HG02943 (cell line): ENCODE measurements at regions not wholly inside any gene's neighbourhood (a gene's known extent, or its start where the extent isn't known, plus 50 kb on each side); places are given as distances from the start of the nearest gene placed in this dataset.

Source experiments
- ATAC-seq: cut with Tn5 transposase; IDR thresholded peaks from one replicate; pipeline ENCODE4 v1.9.1; 2021; ENCODE audit warnings: mild to moderate bottlenecking, low read depth, moderate library complexity; ENCODE audit not compliant: unreplicated experiment

DNA sequence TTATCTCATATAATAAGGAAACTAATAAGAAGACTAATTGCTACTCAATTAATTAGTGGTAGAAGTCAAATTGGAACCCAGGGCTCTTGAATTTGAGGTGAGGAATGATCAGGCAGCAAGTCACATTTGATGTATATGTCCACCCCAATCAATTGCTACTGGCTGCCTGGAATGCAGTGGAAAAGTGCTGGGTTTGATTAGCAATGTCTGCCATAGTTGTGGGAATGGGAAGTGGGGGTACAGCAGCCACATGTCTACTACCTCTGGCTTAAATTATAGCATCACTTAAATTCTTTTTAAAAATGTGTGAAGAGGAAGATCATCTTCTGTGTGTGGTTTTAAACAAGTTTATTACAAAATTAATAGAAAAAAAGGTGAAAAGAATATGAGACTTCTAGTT is 50.8 kb upstream of the NAV2 start:
- ATAC-seq = no peak

DNA sequence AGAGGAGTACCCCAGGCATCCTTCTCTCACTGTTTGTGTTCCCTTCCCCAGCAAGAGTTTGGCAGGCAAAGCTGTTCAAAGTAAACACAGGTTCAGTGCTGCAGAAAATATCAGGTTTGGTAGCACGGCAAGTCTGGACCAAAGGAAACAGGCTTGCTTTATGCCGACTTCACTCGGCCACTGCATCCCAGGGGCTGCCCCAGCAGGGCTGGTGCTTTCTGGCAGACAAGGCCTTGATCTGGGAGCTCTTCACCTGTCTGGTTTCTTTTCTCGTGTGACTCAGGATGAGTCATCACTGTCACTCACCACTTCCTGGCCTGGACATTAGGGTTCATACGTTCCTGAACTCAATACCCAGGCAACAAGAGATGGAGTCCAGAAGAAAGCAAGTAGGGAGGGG is 52.6 kb upstream of the NAV2 start:
- ATAC-seq = peak; percentile 97

DNA sequence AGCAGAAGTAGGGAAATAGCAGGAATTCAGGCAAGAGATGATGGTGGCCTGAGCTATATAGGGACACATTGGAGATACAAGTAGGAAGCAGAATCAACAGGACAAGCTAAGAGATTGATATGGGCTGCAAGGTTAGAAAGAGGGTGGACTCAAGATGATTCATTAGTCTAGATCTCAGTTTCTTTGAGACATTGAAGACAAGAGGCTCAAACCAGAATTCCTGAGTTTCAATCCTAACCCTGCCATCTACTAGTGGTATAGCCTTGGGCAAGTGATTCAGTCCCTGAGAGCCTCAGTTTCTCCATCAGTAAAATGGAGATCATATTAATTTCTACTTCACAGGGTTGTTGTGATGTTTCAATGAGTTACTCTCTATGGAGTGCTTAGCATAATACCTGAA is 53.1 kb upstream of the NAV2 start:
- ATAC-seq = no peak

DNA sequence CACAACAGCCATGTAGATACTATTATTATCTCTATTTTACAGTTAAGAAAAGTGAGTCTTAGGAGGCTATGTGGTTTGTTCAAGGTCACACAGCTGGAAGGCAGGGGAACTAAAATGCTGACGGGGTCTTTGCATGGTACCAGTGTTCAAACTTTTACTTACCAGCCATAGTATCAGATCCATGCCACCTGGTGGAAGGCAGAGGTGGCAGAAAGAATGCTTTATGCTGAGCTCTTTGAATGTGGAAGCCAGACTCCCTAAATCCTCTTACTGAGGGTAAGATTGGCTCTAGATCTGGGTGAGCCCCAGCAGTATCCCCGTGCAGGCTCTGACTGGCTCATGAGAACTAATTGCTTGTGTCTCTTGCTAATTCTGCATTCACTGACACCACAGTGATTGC is 54.3 kb upstream of the NAV2 start:
- no peak for ATAC-seq

DNA sequence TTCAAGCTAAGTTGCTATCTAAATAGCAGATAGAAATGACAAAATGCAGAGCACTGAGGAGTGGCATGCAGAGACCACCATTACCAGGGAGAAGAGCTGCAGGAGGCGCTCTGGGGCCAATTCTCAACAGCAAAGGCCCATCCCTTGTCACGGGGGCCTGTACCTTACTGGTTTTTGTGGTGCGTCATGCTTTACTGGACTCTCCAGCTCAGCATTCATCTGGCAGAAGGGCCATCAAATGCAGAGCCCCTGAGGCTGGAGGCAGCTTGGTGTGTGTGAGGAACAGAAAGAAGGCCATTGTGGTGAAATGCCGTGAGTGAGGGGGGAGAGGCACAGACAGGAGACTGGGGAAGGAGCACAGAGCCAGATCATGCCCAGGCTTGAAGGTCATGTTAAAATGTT is 56.5 kb upstream of the NAV2 start:
- ATAC-seq = no peak

DNA sequence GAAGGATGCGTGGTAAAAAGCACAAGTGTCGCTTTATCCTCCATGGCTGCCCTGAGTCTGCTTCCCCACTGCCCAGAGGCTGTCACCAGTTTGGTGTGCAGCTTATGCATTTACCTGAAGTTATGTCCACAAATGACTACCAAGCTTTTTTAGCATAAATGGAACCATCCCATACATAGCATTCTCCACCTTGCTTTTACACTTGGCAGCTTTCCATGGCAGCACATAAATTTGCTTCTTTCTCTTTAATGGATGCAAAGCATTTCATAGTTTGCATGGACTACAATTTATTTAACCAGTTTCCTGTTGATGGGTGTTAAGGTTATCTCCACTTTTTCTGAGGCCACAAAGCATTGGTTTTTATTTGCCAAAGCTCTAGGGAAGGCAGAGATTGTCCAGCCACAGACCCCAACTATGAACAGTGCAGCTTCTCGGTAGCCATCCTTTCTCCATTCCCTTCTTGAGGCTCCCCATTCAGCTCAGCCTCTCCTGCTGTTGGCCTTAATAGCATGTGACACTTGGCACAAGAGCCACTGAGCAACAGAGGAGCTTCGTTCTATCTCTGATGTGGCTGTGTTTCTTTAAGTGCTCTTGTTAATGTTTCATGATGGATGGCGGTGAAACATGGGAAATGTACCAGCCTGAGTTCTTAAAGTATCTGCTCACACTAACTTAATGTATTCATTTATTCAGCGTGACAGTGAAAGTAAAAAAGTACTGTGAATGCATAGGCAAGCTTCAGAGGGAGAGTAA is 59.8 kb upstream of the NAV2 start:
- ATAC-seq = no peak

DNA sequence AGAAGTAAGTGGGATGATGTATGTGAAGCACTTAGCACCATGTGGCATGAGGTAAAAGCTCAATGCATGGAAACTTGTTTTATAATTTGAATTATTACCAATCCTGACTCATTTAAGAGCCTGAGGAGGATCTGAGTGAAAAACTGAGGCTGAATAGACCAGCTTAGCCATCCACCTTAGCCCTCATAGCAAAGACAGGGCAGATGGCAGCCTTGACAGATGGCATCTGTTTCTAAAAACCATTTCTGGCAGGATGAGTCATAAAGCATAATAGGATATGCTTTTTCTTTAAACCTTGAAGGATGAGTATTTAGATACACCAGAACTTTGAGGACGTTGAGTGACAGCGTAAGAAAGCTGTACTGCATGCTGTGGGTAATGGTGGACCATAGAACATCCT is 61.0 kb upstream of the NAV2 start:
- no peak for ATAC-seq

DNA sequence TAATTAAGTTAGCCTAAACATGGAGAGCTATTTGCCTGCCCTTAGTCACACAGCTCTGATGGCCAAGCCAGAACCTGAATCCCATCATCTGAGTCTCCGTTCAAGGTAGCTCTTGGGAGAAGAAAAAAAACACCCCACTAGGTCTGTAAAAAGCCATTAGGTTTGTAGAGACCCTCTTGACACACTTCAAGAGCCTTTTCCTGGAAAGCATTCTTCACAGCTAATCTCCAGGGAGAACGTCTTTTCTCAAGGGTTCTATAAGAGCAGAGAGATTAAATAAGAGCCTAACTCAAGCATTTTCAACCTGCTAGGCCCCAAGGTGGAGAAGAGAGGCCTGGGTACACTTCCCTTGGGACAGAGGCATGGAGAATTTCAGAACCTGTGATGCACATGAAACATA is 61.6 kb upstream of the NAV2 start:
- ATAC-seq = no peak

DNA sequence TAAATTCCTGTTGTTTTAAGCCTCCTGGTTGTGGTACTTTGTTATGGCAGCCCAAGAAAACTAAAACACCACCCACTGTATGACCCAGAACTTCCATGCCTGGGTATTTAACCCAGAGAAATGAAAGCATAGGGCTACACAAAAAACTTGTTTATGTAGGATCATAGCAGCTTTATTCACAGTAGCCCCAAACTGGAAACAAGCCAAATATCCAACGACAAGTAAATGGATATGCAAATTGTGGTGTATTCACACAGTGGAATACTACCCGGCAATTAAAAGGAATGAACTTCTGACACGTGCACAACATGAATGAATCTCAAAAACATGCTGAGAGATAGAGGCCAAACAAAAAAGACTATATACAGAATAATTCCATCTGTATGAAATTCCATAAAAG is 62.2 kb upstream of the NAV2 start:
- no peak for ATAC-seq

DNA sequence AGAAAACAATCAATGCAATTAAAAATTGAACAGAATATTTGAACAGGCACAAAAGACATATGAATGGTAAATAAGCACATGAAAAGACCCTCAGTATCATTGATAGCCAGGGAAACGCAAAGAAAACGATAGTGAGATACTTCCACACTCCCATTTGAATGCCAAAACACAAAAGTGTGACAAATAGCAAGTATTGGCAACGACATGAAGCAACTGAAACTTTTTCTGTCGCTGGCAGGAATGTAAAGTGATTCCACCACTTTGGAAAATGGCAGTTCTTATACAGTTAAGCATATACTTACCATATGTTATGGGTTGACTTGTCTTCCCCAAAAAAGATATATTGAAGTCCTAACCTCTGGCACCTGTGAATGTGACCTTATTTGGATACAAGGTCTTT is 62.9 kb upstream of the NAV2 start:
- no peak for ATAC-seq

DNA sequence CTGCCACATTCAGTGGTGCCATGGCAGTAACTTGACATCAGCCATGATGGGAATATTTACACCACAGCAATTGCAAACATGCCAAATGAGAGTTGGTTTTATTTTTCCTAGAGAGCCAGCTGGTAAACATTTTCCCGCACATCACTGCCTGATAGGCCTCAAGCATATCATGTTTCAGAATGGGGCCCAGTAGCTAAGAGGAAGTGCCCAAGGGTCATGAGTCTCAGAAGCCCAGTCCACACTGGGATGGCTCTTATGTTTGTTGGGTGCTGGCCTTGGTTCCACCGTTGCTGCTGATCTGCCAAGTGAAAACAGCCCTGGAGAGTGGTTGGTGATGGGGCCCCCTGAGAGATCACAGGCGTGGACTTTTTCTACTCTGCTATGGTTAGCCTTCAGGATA is 64.3 kb upstream of the NAV2 start:
- ATAC-seq = no peak

DNA sequence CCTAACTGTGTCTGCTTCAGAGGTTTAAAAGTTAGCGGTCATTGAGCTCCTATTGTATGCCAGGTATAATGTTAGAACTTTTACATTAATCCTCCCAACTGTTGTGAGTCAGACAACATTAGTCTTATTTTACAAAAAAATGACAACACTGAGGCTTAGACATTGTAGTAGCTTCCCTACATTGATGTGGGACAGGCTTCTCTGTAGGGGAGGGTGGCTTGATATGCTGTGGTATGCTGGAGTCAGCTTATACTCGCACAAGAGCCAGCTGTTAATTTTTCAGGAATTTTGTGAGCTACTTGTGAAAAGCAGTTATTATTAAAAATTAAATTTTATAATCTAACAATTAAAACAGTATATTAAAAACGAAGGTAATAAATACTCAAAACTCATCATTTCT is 64.8 kb upstream of the NAV2 start:
- ATAC-seq = no peak

DNA sequence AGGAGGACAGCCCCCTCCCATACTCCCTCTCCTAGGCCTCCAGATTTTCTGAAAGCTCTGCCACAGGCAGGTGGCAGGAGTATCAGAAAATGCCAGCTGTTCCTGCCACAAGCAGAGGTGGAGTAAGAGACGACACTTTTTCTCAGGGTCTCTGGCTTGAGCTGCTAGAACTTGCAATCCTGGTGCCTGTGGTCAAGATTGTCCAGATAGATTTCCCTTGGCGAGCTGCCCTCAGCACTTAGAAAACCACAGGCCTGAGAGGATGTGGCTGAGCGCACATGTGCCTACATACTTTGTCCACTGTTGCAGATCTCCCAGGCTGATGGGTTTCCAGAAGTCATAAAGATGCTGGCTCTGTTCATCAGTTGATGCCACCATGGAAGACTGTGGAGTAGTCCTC is 65.7 kb upstream of the NAV2 start:
- ATAC-seq = no peak

DNA sequence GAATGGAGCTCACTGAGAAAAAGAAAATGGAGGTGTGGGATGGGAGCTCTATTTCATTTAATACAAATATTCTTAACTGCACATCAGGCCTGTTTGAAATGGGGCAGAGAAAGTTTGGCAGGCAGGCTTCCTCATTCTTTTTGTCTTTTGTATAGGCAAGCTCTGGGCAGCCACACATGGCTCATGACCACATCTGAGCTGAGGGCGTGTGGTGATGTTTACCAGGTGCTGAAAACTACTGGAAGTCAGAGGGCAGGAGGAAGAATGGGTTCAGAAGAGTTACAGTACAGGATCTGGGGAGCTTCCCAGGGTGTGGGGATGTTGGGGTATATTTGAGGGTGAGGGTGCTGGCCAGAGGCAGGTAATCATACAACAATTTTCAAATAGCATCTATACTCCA is 66.3 kb upstream of the NAV2 start:
- ATAC-seq = no peak

DNA sequence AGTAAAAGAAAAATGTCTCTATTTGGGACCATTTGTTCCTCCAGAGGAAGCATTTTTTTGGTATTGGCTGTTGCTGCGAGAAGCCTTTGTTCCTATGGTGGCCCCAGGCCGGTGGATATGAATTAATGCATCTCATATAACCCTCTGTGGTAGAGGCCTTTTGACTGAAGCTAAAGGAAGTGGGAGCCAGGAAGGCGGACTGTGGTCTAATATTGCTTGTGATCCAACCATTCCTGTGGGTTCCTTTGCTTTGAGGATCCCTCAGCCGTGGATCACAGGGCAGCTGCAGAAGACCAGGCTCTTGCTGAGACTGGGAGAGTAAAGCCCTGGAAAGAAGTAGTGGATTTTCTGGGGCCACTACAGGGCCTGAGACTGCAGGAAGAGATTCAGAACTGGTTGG is 68.3 kb upstream of the NAV2 start:
- ATAC-seq = no peak

DNA sequence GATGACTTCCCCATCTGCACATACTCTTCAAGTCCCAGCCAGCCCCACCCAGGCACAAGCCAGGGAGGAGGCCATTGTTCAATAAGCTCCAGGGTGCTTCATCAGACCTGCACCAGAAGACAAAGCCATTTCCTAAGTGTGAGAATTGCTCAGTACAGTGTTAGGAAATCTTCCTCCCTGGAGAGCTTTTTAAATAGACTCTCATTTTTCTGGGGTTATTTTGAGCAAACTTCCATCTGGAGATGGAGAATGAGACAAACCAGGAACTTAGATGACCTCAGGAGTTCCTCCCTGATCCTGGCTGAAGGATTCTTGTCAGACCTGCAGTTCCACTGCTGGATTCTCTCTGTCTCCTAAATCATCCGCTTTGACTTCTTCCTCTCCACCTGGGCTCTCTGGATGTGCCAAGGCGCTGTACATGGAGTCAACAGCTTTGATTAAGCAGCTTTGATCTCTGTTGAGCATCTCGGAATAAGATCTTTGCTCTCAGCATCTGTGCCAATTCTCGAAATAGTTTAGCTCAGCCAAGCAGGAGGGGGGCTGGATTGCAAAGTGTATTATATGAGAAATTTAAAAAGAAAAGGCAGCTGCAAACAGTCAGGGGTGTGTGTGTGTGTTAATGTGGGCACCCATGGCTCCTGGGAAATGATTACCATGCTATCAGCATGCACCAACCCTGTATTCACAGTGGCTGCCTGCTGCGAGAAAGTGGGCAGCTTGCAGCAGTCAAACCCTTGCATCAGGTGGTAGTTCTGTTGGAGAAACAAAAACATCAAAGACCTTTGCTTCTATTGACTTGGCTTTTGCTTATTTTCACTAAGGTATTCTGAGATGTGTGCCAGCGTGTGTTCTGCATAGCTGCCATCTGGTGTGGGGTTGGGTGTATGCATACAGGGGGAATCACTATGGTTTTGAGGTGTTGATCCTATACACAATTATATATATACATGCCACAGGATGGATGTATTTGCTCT is 70.2 kb upstream of the NAV2 start:
- no peak for ATAC-seq

DNA sequence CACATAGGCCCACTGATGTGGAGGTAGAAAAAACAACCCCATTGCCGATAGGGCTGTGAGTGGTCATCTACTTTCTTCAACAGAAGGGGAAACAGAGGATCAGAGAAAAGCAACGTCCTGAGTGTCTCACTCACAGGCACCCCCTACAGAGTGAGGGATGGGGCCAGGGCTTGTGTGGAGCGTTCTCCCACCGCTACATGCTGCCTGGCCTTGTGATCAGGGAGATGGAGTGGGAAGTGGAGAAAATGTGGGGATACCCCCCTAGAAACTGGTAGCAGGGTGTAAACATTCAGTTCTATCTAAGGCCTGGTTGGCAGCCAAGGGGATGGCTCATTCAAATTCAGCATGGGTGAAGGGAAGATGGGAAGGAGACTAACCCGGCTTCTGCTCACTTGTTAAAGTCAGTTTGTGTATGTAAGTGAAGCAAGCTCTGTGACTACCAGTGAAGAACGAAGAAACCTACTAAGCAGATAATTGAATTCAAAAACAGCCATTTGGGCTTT is 73.0 kb upstream of the NAV2 start:
- ATAC-seq = no peak

DNA sequence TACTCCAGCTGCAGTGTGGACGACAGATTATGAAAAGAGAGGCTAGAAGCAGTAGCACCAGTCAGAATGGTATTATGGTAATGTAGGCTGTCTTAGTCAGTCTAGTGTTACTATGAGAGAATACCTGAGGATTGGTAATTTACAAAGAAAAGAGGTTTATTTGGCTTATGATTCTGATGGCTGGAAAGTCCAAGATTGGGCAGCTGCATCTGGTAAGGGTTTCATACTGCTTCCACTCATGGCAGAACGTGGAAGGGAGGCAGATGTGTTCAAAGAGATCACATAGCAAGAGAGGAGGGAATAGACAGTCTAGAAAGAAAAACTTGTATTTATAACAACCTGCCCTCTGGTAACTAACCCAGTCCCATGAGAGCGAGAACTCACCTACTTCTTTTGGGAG is 77.3 kb upstream of the NAV2 start:
- ATAC-seq = no peak

DNA sequence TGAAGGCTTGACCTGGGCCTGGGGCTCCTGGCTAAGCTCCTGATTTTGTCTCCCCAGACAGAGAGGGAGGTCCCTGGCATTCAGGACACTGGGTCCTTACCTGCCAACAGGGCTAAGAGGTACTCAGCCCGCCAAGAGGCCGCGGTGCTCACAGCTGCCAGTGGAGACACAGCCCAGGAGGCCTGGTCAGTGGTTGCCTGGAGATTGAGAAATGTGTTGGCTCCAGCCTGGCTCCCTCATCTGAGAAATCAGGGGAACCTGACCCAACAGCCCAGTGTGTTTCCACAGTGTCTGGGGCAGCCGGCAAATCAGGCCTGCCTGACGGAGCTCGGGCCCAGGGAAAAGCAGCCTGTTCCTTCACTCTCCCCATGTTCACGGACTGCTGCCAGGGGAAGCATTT is 79.4 kb upstream of the NAV2 start:
- ATAC-seq = no peak

DNA sequence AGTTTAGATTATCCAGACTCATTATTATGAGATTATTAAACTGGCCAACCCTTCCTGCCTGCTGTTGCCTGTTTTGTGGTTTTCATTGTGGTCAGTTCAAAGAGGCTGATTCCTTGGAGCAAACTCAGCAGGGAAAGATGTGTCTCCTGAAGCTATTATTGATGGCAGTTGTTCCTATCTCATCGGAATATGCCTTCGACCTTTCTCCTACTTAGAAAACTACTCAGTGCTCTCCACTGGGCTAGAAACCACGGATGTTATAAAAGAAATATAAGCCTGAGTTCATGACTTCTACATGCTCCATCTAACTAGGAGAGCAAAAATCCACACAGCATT is 80.2 kb upstream of the NAV2 start:
- no peak for ATAC-seq

DNA sequence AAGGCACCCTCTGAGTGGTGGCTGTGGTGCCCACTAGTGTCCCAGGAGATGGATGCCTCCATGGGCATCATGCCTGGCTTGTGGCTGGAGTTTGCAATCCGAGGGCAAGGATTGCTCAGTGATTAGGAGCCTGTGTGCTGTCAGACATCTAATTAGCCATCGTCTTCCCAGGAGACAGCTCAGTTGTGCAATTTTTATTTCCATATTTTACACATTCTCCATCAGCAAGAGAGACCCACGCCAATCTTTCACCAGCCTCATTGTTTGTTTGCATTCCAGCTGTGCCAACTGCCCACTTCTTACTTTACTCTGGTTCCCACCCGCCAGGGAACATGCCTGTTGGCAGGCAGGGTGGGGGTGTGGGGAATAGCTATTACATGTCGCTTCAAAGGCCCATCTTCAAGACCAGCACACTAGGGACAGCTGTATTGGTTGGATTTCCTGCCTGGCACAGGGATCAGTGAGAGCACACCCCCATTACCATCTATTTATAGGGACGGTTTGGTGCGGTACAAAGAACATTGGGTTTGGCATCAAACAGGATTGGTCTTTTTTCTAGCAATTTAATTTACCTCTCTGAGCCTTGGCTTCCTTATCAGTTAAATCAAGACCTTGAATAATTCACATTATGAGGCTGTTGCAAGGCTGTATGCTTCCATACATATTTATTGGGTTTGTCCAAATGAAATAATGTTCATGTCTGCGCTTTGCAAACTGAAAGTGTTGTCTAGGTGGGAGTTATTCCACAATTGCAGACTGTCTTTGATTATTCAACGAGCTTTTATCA is 80.7 kb upstream of the NAV2 start:
- no peak for ATAC-seq
